HT-29 (cell line): ENCODE measurements at regions not wholly inside any gene's neighbourhood (a gene's known extent, or its start where the extent isn't known, plus 50 kb on each side); places are given as distances from the start of the nearest gene placed in this dataset. TPM values are rescaled to one million over a fixed set of nuclear protein-coding genes. Genes with fewer than 3 reads are reported as not detected.
"Not testable (repeated sequence)": the region's sequence is repeated elsewhere in the genome, so short reads cannot be mapped to it uniquely, and the experiment has no call there.

ENCODE experiments used
- DNase-seq: peaks from one replicate; pipeline ENCODE4 v3.0.0-alpha.2; 2015; ENCODE audit warnings: low spot score
- small RNA-seq: library from RNA; depleted of rRNA; stranded (forward); fragments of <200 nt; gene quantifications from one replicate; pipeline ENCODE3, GENCODE V24; 2014

GRCh38 chr15:79157631-79158592 lies 67.3 kb upstream of the RASGRF1 start:
- no peak for DNase-seq

GRCh38 chr15:79156704-79157375 lies 66.3 kb upstream of the RASGRF1 start:
- DNase-seq, result no peak

- no peak for DNase-seq
Measured at GRCh38 chr15:79154483-79155135, 64.0 kb upstream of the RASGRF1 start.

- not testable (repeated sequence) for DNase-seq
Measured at GRCh38 chr15:79144290-79144689, 53.7 kb upstream of the RASGRF1 start.

- no peak for DNase-seq
Measured at GRCh38 chr15:79140846-79141570, 50.4 kb upstream of the RASGRF1 start.

Small RNAs in the stretch of these regions (small RNA-seq; reads per million reads assigned to genes)
- gene MIR184, result not detected
